GM19395 (cell line): ENCODE measurements at regions not wholly inside any gene's neighbourhood (a gene's known extent, or its start where the extent isn't known, plus 50 kb on each side); places are given as distances from the start of the nearest gene placed in this dataset.
A peak's percentile ranks its signal among the peaks of the same experiment; 100 is the strongest.

Source experiments
- ATAC-seq: cut with Tn5 transposase; IDR thresholded peaks from one replicate; pipeline ENCODE4 v1.9.1; 2021; ENCODE audit warnings: mild to moderate bottlenecking, moderate library complexity; ENCODE audit not compliant: unreplicated experiment

GRCh38 chr4:23353200-23353599, 536.6 kb downstream of the PPARGC1A start:
- ATAC-seq = no peak

- no peak for ATAC-seq
These were observed 540.9 kb downstream of the PPARGC1A start for GRCh38 chr4:23348789-23349498.

- ATAC-seq = no peak
These were observed 552.6 kb downstream of the PPARGC1A start for GRCh38 chr4:23337292-23337691.

- peak; percentile 88 for ATAC-seq
These were observed 555.6 kb downstream of the PPARGC1A start for GRCh38 chr4:23333946-23334878.

GRCh38 chr4:23333556-23333945, 556.3 kb downstream of the PPARGC1A start:
- peak; percentile 4 for ATAC-seq

- ATAC-seq = no peak
These were observed 557.5 kb downstream of the PPARGC1A start for GRCh38 chr4:23332313-23332712.

GRCh38 chr4:23327120-23327519, 562.7 kb downstream of the PPARGC1A start:
- no peak for ATAC-seq

- no peak for ATAC-seq
These were observed 565.7 kb downstream of the PPARGC1A start for GRCh38 chr4:23324021-23324690.

- ATAC-seq = no peak
These were observed 566.4 kb downstream of the PPARGC1A start for GRCh38 chr4:23323436-23323835.

- no peak for ATAC-seq
These were observed 567.1 kb downstream of the PPARGC1A start for GRCh38 chr4:23322732-23323131.

GRCh38 chr4:23320931-23321587, 568.8 kb downstream of the PPARGC1A start:
- no peak for ATAC-seq

- ATAC-seq = no peak
These were observed 577.2 kb downstream of the PPARGC1A start for GRCh38 chr4:23312686-23313085.

GRCh38 chr4:23311983-23312382, 577.9 kb downstream of the PPARGC1A start:
- no peak for ATAC-seq

- ATAC-seq = peak; percentile 59
These were observed 584.8 kb downstream of the PPARGC1A start for GRCh38 chr4:23305026-23305425.

- no peak for ATAC-seq
These were observed 591.5 kb downstream of the PPARGC1A start for GRCh38 chr4:23298371-23298770.

- no peak for ATAC-seq
These were observed 592.5 kb downstream of the PPARGC1A start for GRCh38 chr4:23297327-23297726.

- ATAC-seq = no peak
These were observed 598.4 kb downstream of the GBA3 start for GRCh38 chr4:23291139-23291538.

- ATAC-seq = no peak
These were observed 597.9 kb downstream of the GBA3 start for GRCh38 chr4:23290656-23291055.

GRCh38 chr4:23279377-23279986, 586.7 kb downstream of the GBA3 start:
- no peak for ATAC-seq

- no peak for ATAC-seq
These were observed 586.1 kb downstream of the GBA3 start for GRCh38 chr4:23278845-23279244.

- no peak for ATAC-seq
These were observed 583.3 kb downstream of the GBA3 start for GRCh38 chr4:23276076-23276475.
